HG02571 (cell line): ENCODE measurements at regions not wholly inside any gene's neighbourhood (a gene's known extent, or its start where the extent isn't known, plus 50 kb on each side); places are given as distances from the start of the nearest gene placed in this dataset.
"Not testable (repeated sequence)": the region's sequence is repeated elsewhere in the genome, so short reads cannot be mapped to it uniquely, and the experiment has no call there.

Experiments used
- ATAC-seq: cut with Tn5 transposase; IDR thresholded peaks from one replicate; pipeline ENCODE4 v1.9.1; 2021; ENCODE audit warnings: mild to moderate bottlenecking, moderate library complexity; ENCODE audit not compliant: unreplicated experiment

DNA sequence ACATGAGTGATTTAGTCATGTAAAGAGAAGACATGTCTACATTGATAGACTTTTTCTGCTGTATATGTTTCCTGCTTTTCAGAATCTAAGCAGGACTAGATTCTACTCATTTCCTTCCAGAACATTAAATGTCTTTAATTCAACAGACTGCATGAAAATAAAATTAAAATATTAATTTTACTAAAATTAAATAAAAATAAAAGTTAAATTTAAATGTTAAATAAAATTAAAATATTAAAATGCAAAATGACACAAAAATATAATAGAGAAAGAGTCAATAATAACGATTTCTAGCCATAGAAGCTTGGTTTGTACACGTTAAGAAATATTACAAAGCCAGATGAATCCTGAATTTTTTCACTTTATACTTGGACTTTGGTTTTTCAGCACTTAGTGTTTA, 552.8 kb upstream of the NR5A2 start:
- no peak for ATAC-seq

DNA sequence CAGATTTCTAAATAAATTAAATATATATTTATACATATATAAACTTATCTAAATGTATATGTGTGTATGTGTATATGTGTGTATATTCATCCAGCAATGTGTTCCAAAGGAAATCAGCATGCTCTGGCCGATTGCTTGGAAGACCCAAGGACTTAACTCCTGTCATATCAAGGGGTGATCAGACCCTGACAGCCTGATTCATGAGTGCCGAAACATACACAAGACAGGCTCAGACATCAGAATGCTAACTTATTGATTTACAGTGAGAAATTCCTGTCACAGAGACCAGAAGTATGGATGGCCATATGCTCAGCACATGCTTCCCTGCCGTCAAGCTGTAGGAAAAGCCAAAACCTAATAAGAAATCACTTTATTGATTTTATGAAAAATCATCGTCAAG, 545.1 kb upstream of the NR5A2 start:
- no peak for ATAC-seq

DNA sequence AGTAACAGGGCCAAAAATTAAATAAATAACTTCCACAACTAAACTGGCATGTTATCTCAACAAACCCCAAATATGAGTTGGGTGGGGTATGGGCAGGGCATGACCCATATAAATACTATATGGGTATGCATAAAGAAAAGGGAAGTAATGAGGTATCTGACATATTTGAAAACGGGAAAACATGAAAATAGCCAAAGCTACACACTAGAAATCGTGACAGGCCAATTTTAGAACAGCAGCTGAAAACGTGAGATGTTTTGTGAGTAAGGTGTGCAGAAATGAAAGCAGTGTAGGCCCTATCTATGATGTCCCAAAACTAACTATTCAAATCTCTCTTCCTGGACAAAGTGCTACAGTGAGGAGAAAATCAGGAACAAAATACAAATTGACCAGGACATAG, 537.9 kb upstream of the NR5A2 start:
- no peak for ATAC-seq

DNA sequence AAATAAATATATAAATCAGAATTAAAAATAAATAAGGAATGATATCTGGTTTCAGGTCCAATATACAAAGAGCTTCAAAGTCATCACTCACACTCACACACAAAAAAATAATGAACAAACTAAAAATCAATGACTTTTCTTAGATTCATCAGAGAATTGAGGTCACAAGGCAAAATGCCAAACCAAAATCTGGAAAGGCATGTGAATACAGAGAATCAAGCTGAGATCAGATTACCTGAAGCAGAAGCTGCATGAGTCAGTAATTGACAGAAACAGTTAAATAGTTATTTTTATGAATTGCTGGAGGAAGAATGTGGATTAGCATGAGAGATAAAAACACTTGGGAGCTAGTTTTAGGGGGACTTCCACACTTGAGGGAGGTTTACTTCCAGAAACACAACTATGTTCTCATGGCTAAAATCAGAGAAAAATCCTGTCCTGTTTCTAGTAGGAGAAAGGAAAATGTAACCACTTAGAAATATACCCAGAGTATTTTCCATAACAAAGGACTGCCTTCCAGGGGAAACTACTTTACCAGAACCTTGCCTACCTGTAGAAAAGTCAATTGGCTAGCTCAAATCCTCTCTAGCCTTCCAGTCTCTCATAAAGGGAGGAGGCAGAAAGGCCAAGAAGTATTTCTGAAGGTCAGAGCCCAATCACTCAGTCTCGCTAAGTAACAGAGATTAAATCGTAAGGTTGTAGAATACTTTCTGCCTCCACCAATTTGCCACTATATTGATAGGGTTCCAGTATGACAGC, 536.6 kb upstream of the NR5A2 start:
- no peak for ATAC-seq

DNA sequence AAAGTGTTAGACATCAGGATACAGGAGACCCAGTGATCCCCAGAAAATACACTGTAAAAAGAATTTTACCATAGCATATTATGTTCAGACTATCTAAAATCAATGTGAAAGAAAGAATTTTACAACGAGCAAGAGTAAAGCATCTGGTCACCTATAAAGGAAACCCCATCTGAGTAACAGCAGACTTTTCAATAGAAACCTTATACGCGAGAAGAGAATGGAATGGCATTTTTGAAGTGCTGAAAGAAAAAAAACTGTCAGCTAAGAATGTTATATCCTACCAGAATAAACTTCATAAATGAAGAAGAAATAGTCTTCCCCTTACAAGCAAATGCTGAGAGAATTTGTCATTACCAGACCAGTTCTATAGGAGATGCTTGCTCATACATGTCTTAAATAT, 532.1 kb upstream of the NR5A2 start:
- ATAC-seq, result no peak

DNA sequence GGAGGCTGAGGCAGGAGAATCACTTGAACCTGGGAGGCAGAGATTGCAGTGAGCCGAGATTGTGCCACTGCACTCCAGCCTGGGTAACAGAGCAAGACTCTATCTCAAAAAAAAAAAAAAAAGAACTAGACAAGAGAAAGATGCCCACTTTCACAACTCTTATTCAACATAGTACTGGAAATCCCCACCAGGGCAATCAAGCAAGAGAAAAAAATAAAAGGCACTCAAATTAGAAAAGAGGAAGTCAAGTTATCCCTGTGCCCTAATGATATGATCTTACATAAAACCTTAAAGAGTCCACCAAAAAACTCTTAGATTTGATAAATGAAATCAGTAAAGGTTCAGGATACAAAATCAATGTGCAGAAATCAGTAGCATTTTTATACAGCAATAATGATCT, 528.7 kb upstream of the NR5A2 start:
- not testable (repeated sequence) for ATAC-seq

DNA sequence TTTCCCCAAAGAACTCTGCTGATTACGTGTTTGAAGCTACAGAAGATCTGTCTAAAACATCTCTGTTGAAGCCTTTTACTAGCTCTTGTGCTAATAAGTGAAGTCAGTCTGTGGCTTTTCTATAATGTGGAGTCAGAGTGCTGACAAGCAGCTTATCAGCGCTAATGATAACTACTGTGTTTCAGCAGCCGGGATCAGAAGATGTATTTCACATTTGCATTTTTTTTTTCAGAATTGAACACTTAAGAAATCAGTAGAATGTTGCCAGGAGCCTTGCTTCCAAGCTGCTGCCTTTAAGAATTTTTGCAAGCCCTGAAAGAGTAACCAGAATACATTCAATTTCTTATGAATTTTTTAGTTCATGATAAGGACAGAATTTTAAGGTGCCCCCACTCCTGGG, 519.4 kb upstream of the NR5A2 start:
- ATAC-seq, result no peak

DNA sequence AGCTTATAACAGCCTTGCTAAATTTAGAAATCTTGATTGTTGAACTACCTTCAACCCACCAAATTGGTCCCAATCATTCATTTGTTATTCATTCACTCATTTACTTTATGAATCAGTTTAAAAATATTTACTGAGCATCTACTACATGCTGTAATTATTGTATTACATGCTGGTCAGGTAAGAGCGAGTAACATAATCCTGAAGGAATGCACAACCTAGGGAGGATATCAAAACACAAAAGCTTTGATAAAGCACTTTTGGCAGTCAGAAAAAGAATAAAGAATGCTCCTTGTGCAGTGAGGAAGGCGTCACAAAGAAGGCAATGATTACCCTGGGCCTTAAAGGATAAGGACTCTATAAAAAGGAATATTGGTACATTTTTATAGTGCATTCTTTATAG, 518.9 kb upstream of the NR5A2 start:
- ATAC-seq, result no peak

DNA sequence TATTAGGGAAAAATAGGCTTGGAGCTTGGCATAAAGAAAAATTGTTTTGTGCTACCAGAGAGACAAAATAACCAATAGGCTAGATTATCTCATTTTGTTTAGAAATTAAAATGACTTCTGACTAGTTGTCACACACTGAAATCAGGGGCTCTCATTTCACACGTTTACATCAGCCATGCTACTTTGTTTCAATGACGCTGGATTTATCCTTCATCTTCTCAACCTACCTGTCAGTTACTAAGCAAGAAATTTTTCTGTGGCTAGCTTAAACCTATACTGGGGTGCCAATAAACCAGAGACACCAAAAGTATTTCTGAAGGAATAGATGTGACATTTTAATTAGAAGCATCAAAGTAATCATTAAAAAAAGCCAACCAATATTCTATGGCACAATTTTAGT, 518.1 kb upstream of the NR5A2 start:
- ATAC-seq, result no peak

DNA sequence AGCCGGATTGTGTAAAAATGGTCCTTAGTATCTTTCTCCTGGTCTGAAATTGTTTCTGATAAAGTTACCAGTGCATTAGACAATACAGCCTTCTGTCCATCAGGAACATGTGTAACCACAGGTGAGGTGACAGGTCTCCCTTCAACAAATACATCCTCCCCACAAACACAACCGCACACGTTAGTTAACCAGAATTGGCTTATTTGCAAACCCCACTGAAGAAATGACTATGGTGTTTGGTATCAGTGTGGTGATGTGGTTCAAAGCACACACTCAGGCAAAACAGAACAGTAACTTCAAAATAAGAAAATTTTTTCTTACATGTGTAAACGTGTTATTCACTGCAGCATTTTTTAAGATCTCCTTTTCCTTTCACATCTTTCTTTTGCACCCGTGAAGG, 517.2 kb upstream of the NR5A2 start:
- ATAC-seq, result no peak

DNA sequence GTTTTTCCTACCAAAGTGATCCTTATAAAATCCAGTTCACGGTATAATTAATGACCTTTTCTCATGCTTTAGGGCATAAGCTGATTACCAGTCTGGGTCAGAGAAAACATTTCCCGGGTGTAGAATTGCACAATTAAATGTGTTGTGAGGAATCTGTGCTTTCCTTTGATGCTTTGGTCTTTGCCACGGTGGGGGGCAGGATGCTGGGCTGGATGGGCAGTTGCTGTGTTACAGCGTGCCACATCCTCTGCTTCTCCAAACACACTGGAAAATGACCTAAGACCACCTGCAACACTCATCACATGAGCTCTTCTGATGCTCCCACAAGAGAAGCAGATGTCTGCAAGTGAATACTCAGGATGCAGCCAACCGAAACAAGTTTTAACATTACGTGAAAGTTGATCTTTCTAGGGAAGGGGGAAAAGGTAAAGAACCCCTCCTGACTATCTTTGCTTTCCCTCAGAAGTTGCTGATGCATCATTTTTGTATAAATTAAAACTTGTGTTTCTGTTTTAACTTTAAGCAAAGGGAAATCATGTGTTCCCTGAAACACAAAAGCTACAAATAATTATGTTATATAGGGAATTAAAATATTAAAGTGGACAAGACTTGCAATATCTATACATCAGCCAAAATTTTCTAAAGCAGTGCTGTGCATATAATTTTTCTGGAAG, 515.3 kb upstream of the NR5A2 start:
- no peak for ATAC-seq

DNA sequence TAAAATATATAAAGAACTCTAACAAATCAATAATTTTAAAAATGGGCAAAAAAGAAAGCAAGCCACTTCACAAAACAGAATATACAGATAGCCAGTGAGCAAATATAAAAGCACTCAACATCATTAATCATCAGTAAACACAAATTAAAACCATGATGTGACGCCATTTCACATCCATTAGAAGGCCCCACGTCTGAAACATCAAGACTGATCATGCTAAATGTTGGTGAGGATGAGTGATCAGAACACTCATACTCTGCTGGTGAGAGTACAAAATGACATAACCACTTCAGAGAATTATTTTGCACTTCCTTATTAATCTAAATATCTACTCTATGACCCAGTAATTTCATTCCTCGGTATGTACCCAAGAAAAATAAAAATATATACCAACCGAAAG, 512.2 kb upstream of the NR5A2 start:
- ATAC-seq, result no peak

DNA sequence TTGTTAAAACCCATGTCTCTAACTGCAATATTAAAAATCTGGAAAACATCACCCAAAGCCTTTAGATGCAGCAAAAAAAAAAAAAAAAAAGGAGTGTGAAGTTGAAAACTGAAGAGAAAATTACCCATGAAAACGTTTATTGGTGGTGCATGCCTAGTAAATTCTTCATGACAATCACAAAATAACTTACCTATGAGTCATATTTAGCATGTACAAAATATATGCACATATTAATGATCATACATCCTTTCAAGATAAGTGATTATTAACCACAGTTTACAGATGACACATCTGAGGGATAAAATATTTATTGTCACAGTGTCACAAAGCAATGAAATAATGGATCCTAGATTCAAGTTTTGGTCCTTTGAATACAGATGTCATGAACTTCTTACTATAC, 505.2 kb upstream of the NR5A2 start:
- ATAC-seq, result no peak

DNA sequence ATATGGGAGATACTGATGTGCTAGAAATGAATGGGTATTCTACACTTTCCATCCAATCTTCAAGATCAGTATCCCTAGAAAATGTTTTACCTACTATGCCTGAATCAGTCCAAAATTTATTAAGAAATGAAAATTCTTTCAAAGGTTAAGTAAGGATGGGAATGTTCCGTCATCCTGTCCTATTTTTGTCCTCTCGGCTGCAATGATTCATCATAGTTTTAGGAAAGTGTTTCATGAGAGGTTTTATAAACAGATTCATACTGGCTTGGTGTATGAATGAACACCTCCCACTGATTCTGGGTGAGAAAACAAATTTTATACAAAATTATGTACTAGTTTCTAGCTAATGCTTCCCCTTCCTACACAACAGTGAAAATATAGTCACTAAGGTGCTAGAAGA, 504.6 kb upstream of the NR5A2 start:
- no peak for ATAC-seq

DNA sequence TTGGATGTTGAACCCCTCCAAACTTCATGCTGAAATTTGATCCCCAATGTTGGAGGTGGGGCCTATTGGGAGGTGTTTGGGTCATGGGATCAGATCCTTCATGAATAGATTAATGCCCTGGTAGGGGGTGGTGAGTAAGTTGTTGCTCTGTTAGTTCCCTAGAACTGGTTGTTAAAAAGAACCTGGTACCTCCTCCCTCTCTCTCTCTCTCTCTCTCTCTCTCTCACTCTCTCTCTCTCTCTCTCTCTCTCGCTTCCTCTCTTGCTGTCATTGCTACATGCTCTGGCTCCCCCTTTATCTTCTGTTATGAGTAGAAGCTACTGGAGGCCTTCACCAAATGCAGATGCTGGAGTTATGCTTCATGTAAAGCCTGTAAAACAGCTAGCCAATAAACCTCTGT, 498.2 kb upstream of the NR5A2 start:
- ATAC-seq, result no peak

DNA sequence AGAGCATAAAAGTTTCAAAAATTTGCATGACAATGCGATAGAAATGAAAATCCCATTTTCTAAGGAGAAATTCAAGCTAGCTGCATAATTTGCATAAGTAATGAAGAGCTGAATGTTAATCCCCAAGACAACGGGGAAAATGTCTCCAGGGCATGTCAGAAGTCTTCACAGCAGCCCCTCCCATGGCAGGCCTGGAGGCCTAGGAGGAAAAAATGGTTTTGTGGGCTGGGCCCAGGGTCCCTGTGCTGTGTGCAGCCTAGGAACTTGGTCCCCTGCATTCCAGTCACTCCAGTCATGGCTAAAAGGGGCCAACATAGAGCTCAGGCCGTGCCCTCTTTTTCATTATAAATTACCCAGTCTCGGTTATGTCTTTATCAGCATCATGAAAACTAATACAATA, 494.1 kb upstream of the NR5A2 start:
- ATAC-seq, result not testable (repeated sequence)

DNA sequence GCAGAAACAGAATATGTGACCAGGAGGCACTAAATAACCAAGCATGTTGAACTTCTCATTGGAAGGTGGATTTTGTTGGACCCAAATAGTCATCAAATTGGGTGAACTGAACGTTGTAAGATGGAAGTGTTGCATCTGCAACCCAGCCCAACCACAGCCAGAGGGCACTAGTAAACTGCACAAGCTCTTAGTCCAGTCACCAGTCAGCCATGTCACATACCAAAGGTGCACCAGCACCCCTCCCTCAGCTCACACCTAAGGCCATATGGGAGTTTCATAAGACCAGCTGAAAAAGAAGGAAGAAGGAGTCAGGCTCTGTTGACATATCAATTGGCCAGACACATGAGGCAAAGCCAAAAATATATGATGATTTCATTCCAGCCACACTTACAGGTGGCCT, 481.7 kb upstream of the NR5A2 start:
- ATAC-seq, result no peak

DNA sequence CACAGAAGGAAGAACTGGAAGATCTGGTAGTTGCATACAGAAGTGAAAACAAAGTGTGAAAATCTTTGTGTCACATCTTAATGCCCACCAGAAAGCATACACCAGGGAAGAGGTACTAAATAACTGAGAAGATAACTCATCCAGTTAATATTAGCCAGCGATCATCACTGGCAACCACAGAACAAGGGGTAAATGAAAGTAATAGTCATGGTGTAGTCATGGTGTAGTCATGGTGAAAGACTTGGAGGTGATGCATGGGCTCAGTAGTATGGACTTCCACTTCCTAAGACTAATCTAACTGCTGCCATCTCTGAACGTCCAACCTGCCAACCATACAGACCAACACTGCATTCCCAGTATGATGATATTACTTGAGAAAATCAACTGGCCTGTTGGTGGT, 481.2 kb upstream of the NR5A2 start:
- no peak for ATAC-seq

DNA sequence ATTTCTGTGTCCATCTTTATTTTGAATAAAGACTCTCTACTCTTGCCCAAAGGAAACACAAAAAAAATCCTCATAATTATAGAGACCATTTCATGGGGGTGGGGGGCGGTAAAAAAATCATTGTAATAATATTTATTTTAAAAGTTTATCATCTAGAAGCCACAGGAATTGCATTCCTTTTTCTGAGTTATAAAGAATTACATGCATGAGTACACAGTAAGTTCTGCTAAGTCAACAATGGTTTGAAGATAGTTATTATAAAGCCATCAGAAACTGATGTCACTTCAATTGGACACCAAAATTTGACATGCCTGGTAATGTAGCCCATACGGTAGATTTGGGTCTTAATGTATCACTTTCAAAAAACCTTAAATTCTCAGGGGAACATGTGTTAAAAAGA, 478.1 kb upstream of the NR5A2 start:
- ATAC-seq, result no peak

DNA sequence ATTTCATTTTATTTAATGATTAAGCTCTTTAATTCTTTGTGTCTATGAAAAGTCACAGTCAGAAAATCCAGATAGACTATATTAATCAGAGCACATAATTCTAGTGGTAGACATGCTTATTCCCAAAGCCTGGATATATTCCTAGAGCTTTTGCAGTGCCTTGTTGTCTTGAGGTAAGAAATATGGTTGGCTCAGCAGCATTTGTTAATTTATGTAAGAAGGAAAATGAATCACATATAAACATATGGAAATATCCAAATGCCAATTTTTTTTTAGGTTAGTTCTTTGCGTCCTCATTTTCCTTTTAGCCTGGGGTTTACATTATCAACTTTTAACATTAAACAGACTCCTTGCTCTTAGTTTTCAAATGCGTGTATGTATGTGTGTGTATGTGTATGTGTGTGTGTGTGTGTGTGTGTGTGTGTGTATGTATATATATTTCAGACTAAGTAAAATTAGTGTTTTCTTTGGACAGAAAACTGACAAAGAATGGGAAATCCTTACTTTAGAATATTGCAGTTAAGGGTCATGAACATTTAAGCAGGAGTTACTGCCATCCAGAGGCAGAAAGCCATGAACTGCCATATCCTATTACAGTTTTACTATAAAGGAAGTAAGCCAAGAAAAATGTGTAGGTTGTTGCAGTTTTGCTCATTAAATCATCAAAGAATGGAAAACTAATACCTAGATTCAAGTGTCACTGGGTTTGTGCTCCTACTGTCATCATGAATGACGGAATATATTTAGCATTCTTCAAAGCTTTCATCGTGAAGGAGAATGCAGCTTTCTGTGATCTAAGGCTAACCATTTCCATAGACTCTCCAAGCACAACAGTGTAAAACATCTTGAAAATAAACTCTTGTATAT, 477.1 kb upstream of the NR5A2 start:
- ATAC-seq, result no peak

DNA sequence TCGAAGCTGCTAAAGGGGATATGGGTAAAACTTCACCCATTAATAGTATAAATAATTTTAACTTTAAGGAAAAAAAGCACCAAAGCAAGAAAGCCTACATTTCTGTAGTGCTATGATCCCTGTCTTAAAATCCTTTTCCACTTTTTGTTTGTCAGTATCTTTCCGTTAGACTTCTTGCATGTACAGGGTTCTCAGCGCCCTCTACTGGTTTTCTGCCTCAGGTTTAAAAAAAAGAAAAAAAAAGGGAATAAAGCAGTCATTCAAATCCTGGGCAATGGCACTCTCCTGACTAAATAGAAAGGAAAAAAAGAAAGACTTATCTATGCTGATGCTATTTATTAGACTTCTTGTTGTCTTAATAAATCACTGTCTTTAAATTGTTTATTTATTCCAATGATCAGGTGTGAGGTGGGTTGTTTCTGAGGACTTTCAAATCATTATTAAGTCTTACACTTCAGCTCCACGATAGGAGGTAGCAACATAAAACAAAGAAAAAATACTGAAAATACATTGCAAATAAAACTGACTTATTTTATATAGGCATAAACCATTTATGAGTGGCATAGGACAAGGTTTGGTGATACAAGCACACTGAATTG, 475.4 kb upstream of the NR5A2 start:
- no peak for ATAC-seq

DNA sequence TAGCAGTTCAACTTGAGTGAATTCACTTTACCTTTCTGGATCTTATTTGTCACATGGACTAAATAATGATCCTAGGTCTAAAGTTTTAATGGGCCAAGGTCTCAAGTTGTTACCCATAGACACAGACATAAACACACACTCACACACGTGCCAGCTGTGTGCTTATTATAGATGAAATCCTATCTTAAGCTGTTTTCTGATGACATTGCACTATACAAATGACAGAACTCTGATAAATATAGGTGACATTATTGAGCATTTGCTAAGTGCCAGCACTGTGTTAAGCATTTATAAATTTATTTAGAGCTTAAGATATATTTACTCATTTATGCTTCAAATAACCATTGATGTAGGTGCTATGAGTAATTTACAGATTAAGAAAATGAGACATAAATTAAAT, 474.4 kb upstream of the NR5A2 start:
- no peak for ATAC-seq
